Psoas muscle (tissue), 7 donors: ENCODE measurements at regions not wholly inside any gene's neighbourhood (a gene's known extent, or its start where the extent isn't known, plus 50 kb on each side); places are given as distances from the start of the nearest gene placed in this dataset.

Experiments
- ATAC-seq, 4 donors: fragments of 200-7000 bp; cut with Tn5 transposase; one replicate each; pipeline ENCODE4 v1.9.1; 2020; ENCODE audit warnings: moderate library complexity in 3 of 4, mild to moderate bottlenecking in 2 of 4
- DNase-seq, 2 donors: peaks; one replicate each; pipeline ENCODE4 v3.0.0-alpha.2; 2020
- H3K27ac ChIP-seq: fragments of 200-600 bp; one replicate; pipeline ENCODE4 v1.8.0; 2022
- H3K27me3 ChIP-seq, 3 donors: fragments of 200-600 bp in 1 of 3; one replicate each; pipeline versions ENCODE4 v1.6.1 to v1.8.0; 2013 to 2022; ENCODE audit warnings: low read length in 2 of 3, mild to moderate bottlenecking in 2 of 3, moderate library complexity in 1 of 3; ENCODE audit not compliant: insufficient read depth in 3 of 3
- H3K36me3 ChIP-seq, 2 donors: fragments of 200-600 bp in 1 of 2; one replicate each; pipeline versions ENCODE4 v1.6.1 to v1.8.0; 2013 to 2022; ENCODE audit warnings: low read depth in 1 of 2, mild to moderate bottlenecking in 1 of 2, moderate library complexity in 1 of 2; ENCODE audit not compliant: insufficient read depth in 1 of 2
- H3K4me1 ChIP-seq: fragments of 200-600 bp; one replicate; pipeline ENCODE4 v1.8.0; 2022
- H3K4me3 ChIP-seq: fragments of 200-600 bp; one replicate; pipeline ENCODE4 v1.8.0; 2022; ENCODE audit warnings: mild to moderate bottlenecking
- H3K9me3 ChIP-seq: fragments of 200-600 bp; one replicate; pipeline ENCODE4 v1.8.0; 2022
- CTCF ChIP-seq: fragments of 200-600 bp; IDR thresholded peaks from one replicate; pipeline ENCODE4 v1.8.0; 2022; ENCODE audit warnings: antibody characterized with exemption
- WGBS, 3 donors: extraction: QIAGEN DNeasy Blood & Tissue Kit; methylation state at CpG; one replicate each; pipeline versions ENCODE4 v1.1.6 to v1.1.7; 2013; 5-methylcytosine and 5-hydroxymethylcytosine counted together
- intact Hi-C, 2 donors: fragments of 100-400 bp; cut with DNase I; formaldehyde crosslinking; loops; one replicate each; pipeline versions ENCODE4 v1.11.0 to v1.14.2; 2022
- donor health status: healthy with polysubstance abuse.
- donor health status: DM: no; HTN: no; CAD: no; lungs with moderate emphysema.
- donor health status: Bipolar disorder and iron deficiency.
- donor health status: healthy.
- donor health status: DM: yes; HTN: yes; CAD: no.
- donor health status: DM: no; HTN: no; CAD: no.
- donor health status: DM: yes; HTN: yes; CAD: no.

DNA sequence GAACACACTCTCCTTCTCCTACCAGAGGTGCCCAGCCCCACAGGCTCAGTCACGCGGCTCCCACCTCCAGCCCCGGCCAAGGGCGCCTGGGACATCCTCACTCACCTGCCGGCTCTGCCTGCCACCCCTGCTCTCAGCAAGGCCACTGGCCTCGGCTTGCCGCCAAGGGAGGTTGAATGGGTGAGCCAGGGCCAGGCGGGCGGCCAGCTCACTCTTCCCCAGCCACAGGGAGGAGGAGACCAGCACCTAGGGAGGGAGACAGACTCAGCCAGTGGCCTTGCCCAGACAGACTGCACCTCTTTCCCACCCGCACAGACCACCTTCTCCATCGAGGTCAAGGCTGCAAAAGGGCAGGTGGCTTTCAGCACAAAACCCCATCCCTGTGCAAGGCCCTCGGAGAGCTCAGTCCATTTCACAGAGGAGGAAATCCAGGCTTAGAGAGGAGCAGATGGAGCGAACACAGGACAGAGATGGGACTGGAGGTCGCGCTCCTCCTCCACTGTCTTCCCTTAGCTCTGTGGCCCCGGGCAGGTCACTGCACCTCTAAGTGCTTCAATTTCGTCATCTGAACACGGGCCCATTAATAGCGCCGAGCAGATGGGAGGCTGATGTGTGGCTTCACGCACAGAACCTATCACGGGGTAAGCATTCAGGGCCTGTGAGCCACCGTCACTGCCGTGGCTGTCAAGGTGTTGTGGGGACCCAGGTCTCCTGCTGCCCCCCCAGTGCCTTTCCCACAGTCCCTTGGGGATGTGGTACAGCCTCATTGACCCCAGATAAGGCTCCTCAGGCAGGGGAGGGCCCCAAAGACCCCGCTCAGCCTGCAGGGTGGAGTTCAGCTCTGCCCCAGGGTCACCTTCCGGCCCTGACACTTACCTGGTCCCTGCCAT lies 56.1 kb downstream of the RMI2 start:
- ATAC-seq: peak; percentile 59 to 76 (median 72)
- 52 to 78% (median 68%) methylated on average over 26 of the region's 26 CpGs for WGBS, 3 donors
- peaks cover 3% of the 10 kb centered on the region for H3K4me1 ChIP-seq
- H3K27me3 ChIP-seq: no peaks in the 10 kb centered on the region
- DNase-seq: peak; percentile 59 to 78
- no peak overlapping the region for H3K4me3 ChIP-seq
- no peaks in the 10 kb centered on the region for H3K36me3 ChIP-seq
- no peaks in the 10 kb centered on the region for H3K9me3 ChIP-seq
- H3K27ac ChIP-seq: no peak overlapping the region
- TF ChIP-seq CTCF: no peak
- intact Hi-C loops: loop anchor here in 1 of 2 donors (5.0 kb wide), 1 partner anchor 86 kb away; no protein-coding TSS in a partner anchor

GRCh38 chr16:11402051-11402744 lies 56.9 kb downstream of the RMI2 start:
- no peak for TF ChIP-seq CTCF
- DNase-seq (no peak), ATAC-seq (peak; percentile 24 to 51 (median 30))
- no peaks in the 10 kb centered on the region for H3K36me3 ChIP-seq
- no peaks in the 10 kb centered on the region for H3K27me3 ChIP-seq
- no peaks in the 10 kb centered on the region for H3K4me1 ChIP-seq
- H3K27ac ChIP-seq: no peak overlapping the region
- H3K9me3 ChIP-seq: no peaks in the 10 kb centered on the region
- intact Hi-C loops: loop anchor here in 1 of 2 donors (5.0 kb wide), 1 partner anchor 85 kb away; no protein-coding TSS in a partner anchor
- WGBS, 3 donors: 62 to 75% (median 65%) methylated on average over 22 to 23 of the region's 23 CpGs
- no peak overlapping the region for H3K4me3 ChIP-seq

DNA sequence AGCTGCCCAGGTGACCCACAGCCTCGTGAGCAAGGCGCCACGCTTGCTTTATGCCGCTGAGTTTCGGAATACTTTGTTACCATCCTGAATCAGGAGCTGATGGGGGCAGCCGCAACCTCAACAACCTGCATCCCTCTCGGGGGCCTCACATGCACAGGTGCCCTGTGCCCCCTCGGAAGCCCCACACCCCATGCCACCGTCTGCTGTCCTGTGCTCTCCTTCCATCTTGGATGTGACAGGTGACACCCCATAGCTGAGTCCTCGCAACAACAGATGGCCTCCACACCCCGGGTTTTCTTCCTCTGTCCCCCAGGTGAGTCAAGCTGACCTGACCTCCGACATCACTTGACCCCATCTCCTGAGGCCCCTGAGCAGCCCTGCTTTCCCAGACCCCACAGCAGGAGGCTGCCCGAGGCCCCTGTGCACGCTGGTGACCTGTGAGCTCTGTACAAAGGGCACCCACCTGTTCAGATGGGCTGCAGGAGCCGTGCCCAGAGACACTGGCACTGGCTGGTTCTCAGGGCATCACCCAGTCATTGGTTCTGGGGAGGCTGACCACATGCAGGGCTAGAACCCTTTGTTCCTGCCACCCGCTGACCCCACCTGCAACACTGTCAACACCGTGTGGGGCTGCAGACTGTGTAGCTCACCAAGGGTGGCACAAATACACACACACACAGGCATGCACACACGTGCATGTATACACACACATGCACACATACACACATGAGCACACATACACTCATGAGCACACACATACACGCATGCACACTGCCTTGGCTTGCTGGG lies 57.7 kb downstream of the RMI2 start:
- TF ChIP-seq CTCF: no peak
- Histone ChIP-seq H3K27me3 (no peaks in the 10 kb centered on the region), H3K4me3 (no peak overlapping the region), H3K4me1 (no peaks in the 10 kb centered on the region), H3K27ac (no peak overlapping the region), H3K9me3 (no peaks in the 10 kb centered on the region), H3K36me3 (no peaks in the 10 kb centered on the region)
- ATAC-seq (no peak), DNase-seq (no peak)
- intact Hi-C loops: loop anchor here in 1 of 2 donors (5.0 kb wide), 1 partner anchor 84 kb away; no protein-coding TSS in a partner anchor
- WGBS, 3 donors: 79 to 89% (median 81%) methylated on average over 19 of the region's 19 CpGs

GRCh38 chr16:11403534-11403795 lies 58.2 kb downstream of the RMI2 start:
- Histone ChIP-seq H3K36me3 (no peaks in the 10 kb centered on the region), H3K27me3 (no peaks in the 10 kb centered on the region), H3K27ac (no peak overlapping the region), H3K4me3 (no peak overlapping the region), H3K4me1 (no peaks in the 10 kb centered on the region), H3K9me3 (no peaks in the 10 kb centered on the region)
- no peak for ATAC-seq
- no peak for DNase-seq
- 76 to 78% (median 77%) methylated on average over 3 of the region's 3 CpGs for WGBS, 3 donors
- TF ChIP-seq CTCF: no peak
- intact Hi-C loops: loop anchor here in 1 of 2 donors (5.0 kb wide), 1 partner anchor 84 kb away; no protein-coding TSS in a partner anchor
